ENCODE measurements at regions not wholly inside any gene's neighbourhood (a gene's known extent, or its start where the extent isn't known, plus 50 kb on each side); places are given as distances from the start of the nearest gene placed in this dataset.

- TF ChIP-seq CTCF (conservative IDR thresholded peaks at IDR 0.05 in 1 of 2, IDR thresholded peaks at IDR 0.05 in 1 of 2; ENCODE audit: extremely low read depth in 1 of 2, insufficient read depth in 1 of 2, low read depth in 1 of 2, low read length in 2 of 2), result no peak
- TF ChIP-seq EZH2 (IDR thresholded peaks at IDR 0.05; ENCODE audit: borderline replicate concordance, low read length), result no peak
Measured at GRCh38 chr10:128922619-128923196, 544.3 kb upstream of the MGMT start.

Data from mammary epithelial cell (primary cell).